K562 (cell line): ENCODE measurements at regions not wholly inside any gene's neighbourhood (a gene's known extent, or its start where the extent isn't known, plus 50 kb on each side); places are given as distances from the start of the nearest gene placed in this dataset.

Source experiments
- ATAC-seq: fragments of 200-7000 bp; cut with Tn5 transposase; 3 replicates; pipeline ENCODE4 v1.9.1; 2020; ENCODE audit warnings: moderate library complexity
- BruUV-seq: library from RNA; stranded (reverse); fragments of 400-500 nt; replicated peaks from 2 replicates; lab custom pipeline; 2021; lab: Mats Ljungman, UMichigan
- CTCF ChIA-PET: fragments of 300-600 bp; formaldehyde crosslinking; extraction: SDS; loops from one replicate; lab custom pipeline; 2021; ENCODE audit warnings: low intra/inter-chr PET ratio; lab: Yijun Ruan, JAX
- POLR2A ChIA-PET: fragments of 300-600, 350-650 bp; sonication (Branson Sonifier 250); formaldehyde crosslinking; extraction: SDS; loops from one replicate; lab custom pipeline; 2021; ENCODE audit warnings: antibody characterized with exemption, inconsistent platforms; lab: Yijun Ruan, JAX
- DNase-seq, 4 experiments: peaks; one replicate each; pipeline versions ENCODE4 v3.0.0 to v3.0.0-alpha.2; 2011 to 2018; ENCODE audit warnings: low spot score in 3 of 4, mixed read lengths in 3 of 4; ENCODE audit errors: extremely low read depth in 1 of 4
- FAIRE-seq: peaks from 2 replicates; lab custom pipeline; 2011; peaks lifted over from hg19 to GRCh38; lab: Jason Lieb, UNC
- H2AFZ ChIP-seq: 2 replicates; pipeline ENCODE4 v1.6.0; 2011; ENCODE audit warnings: low read depth, low read length, control low read depth, inconsistent platforms
- H3K27ac ChIP-seq: fragments of 200-600 bp; 3 replicates; pipeline ENCODE4 v1.8.0; 2011; ENCODE audit warnings: low read depth, mild to moderate bottlenecking, control low read depth, inconsistent platforms, low read length, moderate library complexity, mixed read lengths; ENCODE audit errors: extremely low read depth
- H3K27me3 ChIP-seq, 2 experiments: fragments of 300-600 bp in 1 of 2; 2 replicates in 1 of 2; 3 replicates in 1 of 2; pipeline versions ENCODE4 v1.6.0 to v1.8.0; 2011; ENCODE audit warnings: inconsistent platforms in 2 of 2, low read length in 2 of 2, mild to moderate bottlenecking in 1 of 2, mixed read lengths in 1 of 2, moderate library complexity in 1 of 2; ENCODE audit not compliant: control insufficient read depth in 2 of 2, insufficient read depth in 2 of 2
- H3K36me3 ChIP-seq: fragments of 300-600 bp; 3 replicates; pipeline ENCODE4 v1.8.0; 2011; ENCODE audit warnings: mild to moderate bottlenecking, low read length, inconsistent platforms; ENCODE audit not compliant: control insufficient read depth, insufficient read depth
- H3K4me1 ChIP-seq, 2 experiments: fragments of 200-600 bp in 1 of 2; replicated peaks in 1 of 2; 2 replicates in 1 of 2; 3 replicates in 1 of 2; pipeline versions ENCODE4 v1.5.1 to v1.8.0; 2011; ENCODE audit warnings: inconsistent platforms in 2 of 2, low read length in 2 of 2, mild to moderate bottlenecking in 1 of 2, mixed read lengths in 1 of 2, moderate library complexity in 1 of 2; ENCODE audit not compliant: control insufficient read depth in 2 of 2, insufficient read depth in 2 of 2
- H3K4me2 ChIP-seq: 2 replicates; pipeline ENCODE4 v1.6.1; 2011; ENCODE audit warnings: low read length, control low read depth, inconsistent platforms, mixed read lengths; ENCODE audit not compliant: insufficient read depth
- H3K4me3 ChIP-seq: fragments of 200-600 bp; sonication (generic), shearing (Covaris generic); 2 replicates; pipeline ENCODE4 v1.5.1; 2016; ENCODE audit warnings: control low read depth, inconsistent platforms
- H3K79me2 ChIP-seq: fragments of 200-600 bp; 3 replicates; pipeline ENCODE4 v1.8.0; 2011; ENCODE audit warnings: low read length, inconsistent platforms; ENCODE audit not compliant: control insufficient read depth, insufficient read depth
- H3K9ac ChIP-seq, 2 experiments: 2 replicates each; pipeline versions ENCODE4 v1.6.0 to v1.6.1; 2011; ENCODE audit warnings: low read depth in 2 of 2, low read length in 2 of 2, control low read depth in 1 of 2, inconsistent platforms in 1 of 2, mild to moderate bottlenecking in 1 of 2, mixed read lengths in 1 of 2; ENCODE audit not compliant: insufficient read depth in 1 of 2
- H3K9me1 ChIP-seq: one replicate; pipeline ENCODE4 v1.6.0; 2011; ENCODE audit warnings: inconsistent platforms, mild to moderate bottlenecking, low read length, moderate library complexity; ENCODE audit not compliant: control insufficient read depth, insufficient read depth
- H3K9me3 ChIP-seq: replicated peaks from 2 replicates; pipeline ENCODE4 v1.5.1; 2011; ENCODE audit warnings: low read depth, low read length, inconsistent platforms; ENCODE audit not compliant: control insufficient read depth, insufficient read depth
- H4K20me1 ChIP-seq: replicated peaks from 2 replicates; pipeline ENCODE4 v1.6.1; 2011; ENCODE audit warnings: low read length, inconsistent platforms, mixed read lengths; ENCODE audit not compliant: control insufficient read depth, insufficient read depth
- ARID2 ChIP-seq: fragments of 450-650 bp; IDR thresholded peaks from 2 replicates; pipeline ENCODE4 v1.6.1; 2017; ENCODE audit warnings: antibody characterized with exemption, mild to moderate bottlenecking
- BCOR ChIP-seq: fragments of 450-650 bp; IDR thresholded peaks from 2 replicates; pipeline ENCODE4 v1.6.1; 2016
- FOSL1 ChIP-seq: fragments of 200-800 bp; sonication (Bioruptor generic); conservative IDR thresholded peaks from 2 replicates; pipeline ENCODE4 v1.6.1; 2016; ENCODE audit warnings: missing genetic modification characterization, missing compliant biosample characterization
- PCBP1 ChIP-seq: fragments of 200-400 bp; formaldehyde crosslinking; IDR thresholded peaks from 2 replicates; pipeline ENCODE4 v1.6.1; 2018; ENCODE audit warnings: mild to moderate bottlenecking, low read depth, low read length; ENCODE audit not compliant: poor library complexity, severe bottlenecking
- PHF8 ChIP-seq: fragments of 200-600 bp; sonication (generic); IDR thresholded peaks from 2 replicates; pipeline ENCODE4 v1.6.1; 2012; ENCODE audit warnings: mixed run types, mild to moderate bottlenecking, inconsistent platforms, low read length, moderate library complexity, borderline replicate concordance
- WGBS: fragments of 100-300 bp; shearing (Covaris generic); methylation state at CpG from one replicate; pipeline ENCODE4 v1.1.6; 2016; ENCODE audit warnings: low coverage, mixed read lengths; ENCODE audit not compliant: insufficient coverage; ENCODE audit errors: missing lambda C conversion rate; 5-methylcytosine and 5-hydroxymethylcytosine counted together
- in situ Hi-C: fragments of 300-500 bp; cut with MboI; formaldehyde crosslinking; loops from 4 replicates; pipeline ENCODE4 v1.15.0; 2018; ENCODE audit warnings: inconsistent platforms, mixed read lengths
- intact Hi-C: fragments of 100-400 bp; cut with micrococcal nuclease; formaldehyde crosslinking; loops from 2 replicates; pipeline ENCODE4 v1.14.2; 2022
- TF ChIP-seq, protein P1 (sequence below), 2 experiments: IDR thresholded peaks in 1 of 2; conservative IDR thresholded peaks in 1 of 2; 2 replicates each; pipeline ENCODE4 v1.6.1; 2016; ENCODE audit warnings: low read depth in 2 of 2, mild to moderate bottlenecking in 1 of 2, missing compliant biosample characterization in 1 of 2, missing genetic modification characterization in 1 of 2, moderate library complexity in 1 of 2
- TF ChIP-seq, protein P2 (sequence below): fragments of 250-450 bp; sonication (Bioruptor Pico); IDR thresholded peaks from 2 replicates; pipeline ENCODE4 v1.5.0; 2020; ENCODE audit warnings: mild to moderate bottlenecking
- TF ChIP-seq, protein P3 (sequence below): fragments of 250-450 bp; sonication (Bioruptor Pico); IDR thresholded peaks from 2 replicates; pipeline ENCODE4 v1.4.0; 2020; ENCODE audit warnings: borderline replicate concordance

DNA sequence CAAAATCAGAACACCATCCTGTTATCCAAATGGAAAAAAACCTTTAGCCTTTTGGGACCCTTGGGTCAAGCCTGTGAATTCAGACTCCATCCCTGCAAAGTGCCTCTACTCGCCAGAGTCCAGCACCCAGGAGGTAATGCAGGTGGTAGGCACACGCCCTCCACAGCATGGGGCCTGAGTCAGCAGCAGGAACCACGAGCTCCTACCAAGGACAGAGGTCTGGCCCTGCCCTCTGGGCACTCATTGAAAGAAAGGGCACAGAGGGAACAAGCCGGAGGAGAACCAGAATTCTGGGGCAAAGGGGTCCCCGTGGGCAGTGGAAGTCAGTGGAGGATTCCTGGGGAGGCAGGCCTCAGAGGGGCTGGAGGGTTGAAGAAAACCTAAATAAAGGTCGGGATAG lies 438.1 kb downstream of the NPHP4 start:
- Histone ChIP-seq H2AFZ (no peak overlapping the region), H3K9ac (no peak overlapping the region), H3K4me1 (no peaks in the 10 kb centered on the region), H3K79me2 (no peaks in the 10 kb centered on the region), H3K9me1 (no peaks in the 10 kb centered on the region), H3K9me3 (no peaks in the 10 kb centered on the region), H3K4me2 (no peak overlapping the region), H3K36me3 (no peaks in the 10 kb centered on the region), H3K4me3 (no peak overlapping the region), H3K27me3 (no peaks in the 10 kb centered on the region), H3K27ac (no peak overlapping the region), H4K20me1 (no peaks in the 10 kb centered on the region)
- in situ Hi-C loops: no loop called here
- intact Hi-C loops: no loop called here
- WGBS: 0% methylated on average over 6 of the region's 6 CpGs
- no peak for FAIRE-seq
- POLR2A ChIA-PET: interaction anchor here (1.1 kb wide), 1 partner anchor 21 kb away, joined by 4 read pairs; no protein-coding TSS in a partner anchor
- BruUV-seq: no TSS peak
- no peak for DNase-seq
- no peak for ATAC-seq
- TF ChIP-seq PHF8: no peak
- no peak for TF ChIP-seq PCBP1
- CTCF ChIA-PET: no interaction called here

DNA sequence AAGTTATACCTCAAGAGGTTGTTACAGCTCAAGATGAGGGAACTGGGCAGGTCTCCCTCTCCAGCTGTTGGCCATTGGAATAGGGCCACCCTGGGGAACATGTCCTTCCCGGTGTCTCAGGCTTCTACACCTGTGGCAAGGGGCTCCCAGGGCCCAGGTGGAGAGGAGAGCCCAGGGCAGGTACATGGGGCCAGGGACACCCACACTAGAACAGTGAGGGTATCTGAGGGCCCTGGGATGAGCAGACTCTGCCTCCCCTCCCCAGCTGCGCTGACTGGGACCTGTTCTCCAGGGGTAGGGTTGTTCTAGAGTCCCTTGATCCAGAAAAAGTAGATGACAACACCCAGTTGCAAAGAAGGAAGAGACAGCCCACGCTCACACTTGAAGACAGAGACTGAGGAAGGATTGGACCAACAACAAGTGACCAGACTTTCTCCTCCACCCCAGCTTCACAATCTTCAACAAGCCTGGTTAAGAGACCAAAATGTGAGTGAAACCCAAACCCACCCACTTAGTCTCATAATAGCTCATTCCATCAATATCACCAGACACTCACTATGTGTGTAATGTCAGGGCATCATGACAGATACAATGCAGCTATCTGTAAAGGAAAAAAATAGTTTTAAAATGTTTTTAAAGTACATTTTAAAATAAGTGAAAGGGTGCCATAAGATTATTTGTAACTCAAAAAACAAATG lies 439.3 kb downstream of the NPHP4 start:
- intact Hi-C loops: no loop called here
- no peak overlapping the region for H2AFZ ChIP-seq
- H3K27ac ChIP-seq: no peak overlapping the region
- no peaks in the 10 kb centered on the region for H3K27me3 ChIP-seq
- ATAC-seq (no peak), DNase-seq (no peak), FAIRE-seq (no peak)
- no TSS peak for BruUV-seq
- no peak overlapping the region for H3K4me3 ChIP-seq
- ChIA-PET CTCF (no interaction called here), POLR2A (interaction anchor here (1.0 to 1.1 kb wide), 2 partner anchors 13 to 23 kb away, joined by 3 to 4 read pairs; no protein-coding TSS in a partner anchor)
- H3K9me3 ChIP-seq: no peaks in the 10 kb centered on the region
- no peaks in the 10 kb centered on the region for H3K4me1 ChIP-seq
- no peaks in the 10 kb centered on the region for H3K9me1 ChIP-seq
- no peak overlapping the region for H3K9ac ChIP-seq
- no peak overlapping the region for H3K4me2 ChIP-seq
- in situ Hi-C loops: no loop called here
- 0% methylated on average over 3 of the region's 3 CpGs for WGBS
- H3K79me2 ChIP-seq: no peaks in the 10 kb centered on the region
- H3K36me3 ChIP-seq: no peaks in the 10 kb centered on the region
- H4K20me1 ChIP-seq: no peaks in the 10 kb centered on the region
- TF ChIP-seq BCOR: no peak
- TF ChIP-seq, protein P1, sequence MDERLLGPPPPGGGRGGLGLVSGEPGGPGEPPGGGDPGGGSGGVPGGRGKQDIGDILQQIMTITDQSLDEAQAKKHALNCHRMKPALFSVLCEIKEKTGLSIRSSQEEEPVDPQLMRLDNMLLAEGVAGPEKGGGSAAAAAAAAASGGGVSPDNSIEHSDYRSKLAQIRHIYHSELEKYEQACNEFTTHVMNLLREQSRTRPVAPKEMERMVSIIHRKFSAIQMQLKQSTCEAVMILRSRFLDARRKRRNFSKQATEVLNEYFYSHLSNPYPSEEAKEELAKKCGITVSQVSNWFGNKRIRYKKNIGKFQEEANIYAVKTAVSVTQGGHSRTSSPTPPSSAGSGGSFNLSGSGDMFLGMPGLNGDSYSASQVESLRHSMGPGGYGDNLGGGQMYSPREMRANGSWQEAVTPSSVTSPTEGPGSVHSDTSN (CRISPR knock-in tag; IDR thresholded peaks at IDR 0.05; ENCODE audit: low read depth): no peak
- TF ChIP-seq, protein P1 (tag; conservative IDR thresholded peaks at IDR 0.05; ENCODE audit: low read depth): no peak
- no peak for TF ChIP-seq FOSL1 (tag)
- TF ChIP-seq, protein P2, sequence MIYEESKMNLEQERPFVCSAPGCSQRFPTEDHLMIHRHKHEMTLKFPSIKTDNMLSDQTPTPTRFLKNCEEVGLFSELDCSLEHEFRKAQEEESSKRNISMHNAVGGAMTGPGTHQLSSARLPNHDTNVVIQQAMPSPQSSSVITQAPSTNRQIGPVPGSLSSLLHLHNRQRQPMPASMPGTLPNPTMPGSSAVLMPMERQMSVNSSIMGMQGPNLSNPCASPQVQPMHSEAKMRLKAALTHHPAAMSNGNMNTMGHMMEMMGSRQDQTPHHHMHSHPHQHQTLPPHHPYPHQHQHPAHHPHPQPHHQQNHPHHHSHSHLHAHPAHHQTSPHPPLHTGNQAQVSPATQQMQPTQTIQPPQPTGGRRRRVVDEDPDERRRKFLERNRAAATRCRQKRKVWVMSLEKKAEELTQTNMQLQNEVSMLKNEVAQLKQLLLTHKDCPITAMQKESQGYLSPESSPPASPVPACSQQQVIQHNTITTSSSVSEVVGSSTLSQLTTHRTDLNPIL: no peak
- TF ChIP-seq, protein P3, sequence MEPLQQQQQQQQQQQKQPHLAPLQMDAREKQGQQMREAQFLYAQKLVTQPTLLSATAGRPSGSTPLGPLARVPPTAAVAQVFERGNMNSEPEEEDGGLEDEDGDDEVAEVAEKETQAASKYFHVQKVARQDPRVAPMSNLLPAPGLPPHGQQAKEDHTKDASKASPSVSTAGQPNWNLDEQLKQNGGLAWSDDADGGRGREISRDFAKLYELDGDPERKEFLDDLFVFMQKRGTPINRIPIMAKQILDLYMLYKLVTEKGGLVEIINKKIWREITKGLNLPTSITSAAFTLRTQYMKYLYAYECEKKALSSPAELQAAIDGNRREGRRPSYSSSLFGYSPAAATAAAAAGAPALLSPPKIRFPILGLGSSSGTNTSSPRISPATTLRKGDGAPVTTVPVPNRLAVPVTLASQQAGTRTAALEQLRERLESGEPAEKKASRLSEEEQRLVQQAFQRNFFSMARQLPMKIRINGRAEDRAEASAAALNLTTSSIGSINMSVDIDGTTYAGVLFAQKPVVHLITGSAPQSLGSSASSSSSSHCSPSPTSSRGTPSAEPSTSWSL (CRISPR knock-in tag): no peak
- TF ChIP-seq ARID2: no peak
